D721Med (cell line): ENCODE measurements at regions not wholly inside any gene's neighbourhood (a gene's known extent, or its start where the extent isn't known, plus 50 kb on each side); places are given as distances from the start of the nearest gene placed in this dataset.

Experiments used
- DNase-seq: peaks from one replicate; pipeline ENCODE4 v3.0.0; 2011; ENCODE audit warnings: low spot score; ENCODE audit not compliant: insufficient read length
- FAIRE-seq: peaks from 2 replicates; lab custom pipeline; 2011; peaks lifted over from hg19 to GRCh38; lab: Jason Lieb, UNC
- CTCF ChIP-seq: IDR thresholded peaks from 2 replicates; pipeline ENCODE4 v1.5.1; 2012; ENCODE audit warnings: mild to moderate bottlenecking, control low read depth; ENCODE audit not compliant: insufficient read depth; ENCODE audit errors: missing control alignments

DNA sequence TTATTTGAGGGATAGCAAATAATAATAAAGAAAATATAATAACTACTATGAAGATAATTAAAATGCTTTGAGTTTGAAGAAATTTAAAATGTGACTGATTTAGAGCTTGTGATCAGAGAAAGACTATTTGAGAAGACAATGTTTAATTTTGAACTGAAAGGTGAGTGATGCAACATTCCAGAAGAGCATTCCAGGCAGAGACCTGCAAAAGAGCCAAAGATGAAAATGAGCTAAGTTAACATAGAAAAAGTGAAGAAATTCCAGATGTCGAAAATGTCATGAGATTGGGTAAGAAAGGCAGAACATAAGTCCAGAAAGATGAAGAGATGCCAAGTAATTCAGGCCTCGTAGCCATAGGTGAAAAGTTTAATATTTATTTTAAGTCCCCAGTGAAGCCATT lies 215.8 kb downstream of the FSIP2 start:
- DNase-seq (no peak), FAIRE-seq (no peak)
- no peak for TF ChIP-seq CTCF

DNA sequence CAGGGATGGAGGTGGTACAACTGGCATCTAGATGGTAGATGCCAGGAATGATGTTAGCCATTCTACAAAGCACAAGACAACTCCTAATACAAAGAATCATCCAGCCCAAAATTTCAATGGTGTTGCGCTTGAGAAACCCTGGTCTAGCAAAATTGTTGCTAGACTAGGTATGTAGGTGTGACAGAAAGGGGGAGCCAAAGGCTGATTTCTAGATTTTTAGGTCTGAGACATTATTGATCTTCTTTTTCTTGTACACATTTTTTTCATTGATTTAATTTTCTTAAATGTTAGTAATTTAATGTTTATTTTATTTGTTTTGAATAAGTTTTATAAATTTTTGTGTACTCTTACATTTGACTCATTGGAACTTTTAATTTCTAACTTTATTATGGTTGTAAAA lies 216.4 kb downstream of the FSIP2 start:
- no peak for TF ChIP-seq CTCF
- DNase-seq = no peak
- no peak for FAIRE-seq

GRCh38 chr2:185967335-185967734 lies 228.7 kb downstream of the FSIP2 start:
- no peak for DNase-seq
- TF ChIP-seq CTCF = no peak
- FAIRE-seq = no peak

- FAIRE-seq = no peak
These were observed 231.7 kb downstream of the FSIP2 start for GRCh38 chr2:185970148-185970852.

GRCh38 chr2:185978634-185979407 lies 240.2 kb downstream of the FSIP2 start:
- FAIRE-seq (no peak), DNase-seq (no peak)
- TF ChIP-seq CTCF = no peak

More at GRCh38 chr2:185970148-185970852, 231.7 kb downstream of the FSIP2 start:
- no peak for DNase-seq
- no peak for TF ChIP-seq CTCF

- DNase-seq = no peak
- TF ChIP-seq CTCF = peak; percentile 10
- no peak for FAIRE-seq
These were observed 241.0 kb downstream of the FSIP2 start for GRCh38 chr2:185979546-185980071.

- no peak for DNase-seq
- no peak for TF ChIP-seq CTCF
- FAIRE-seq = no peak
These were observed 242.3 kb downstream of the FSIP2 start for GRCh38 chr2:185980944-185981343.
